ENCODE measurements at regions not wholly inside any gene's neighbourhood (a gene's known extent, or its start where the extent isn't known, plus 50 kb on each side); places are given as distances from the start of the nearest gene placed in this dataset.

- Histone ChIP-seq H3F3A (ENCODE audit: insufficient read depth) (no peaks in the 10 kb centered on the region), H3K9ac (no peak overlapping the region), H3K4me3 (no peak overlapping the region), H3K27me3 (replicated peaks; ENCODE audit: insufficient read depth) (no peaks in the 10 kb centered on the region), H3K79me2 (ENCODE audit: insufficient read depth) (no peaks in the 10 kb centered on the region), H3K36me3 (ENCODE audit: low read depth) (no peaks in the 10 kb centered on the region), H3K4me2 (ENCODE audit: unreplicated experiment) (no peak overlapping the region), H3K9me3 (ENCODE audit: low read depth) (no peaks in the 10 kb centered on the region), H2AFZ (no peak overlapping the region), H3K9me2 (ENCODE audit: insufficient read depth) (no peaks in the 10 kb centered on the region), H3K27ac (no peak overlapping the region), H3K4me1 (ENCODE audit: insufficient read depth) (no peaks in the 10 kb centered on the region), H4K20me1 (ENCODE audit: insufficient read depth) (no peaks in the 10 kb centered on the region)
- DNase-seq = no peak
- WGBS, 2 experiments (ENCODE audit: low coverage in 1 of 2, low lambda C conversion rate in 2 of 2, missing lambda C conversion rate in 2 of 2) = 23 to 31% methylated on average over 6 of the region's 6 CpGs
- no peak for TF ChIP-seq EZH2 (IDR thresholded peaks at IDR 0.05; ENCODE audit: insufficient read depth, poor library complexity, severe bottlenecking)
- no peak for TF ChIP-seq EZH2phosphoT487 (IDR thresholded peaks at IDR 0.05; ENCODE audit: insufficient read depth, low read depth)
- in situ Hi-C loops (cut with MboI) = no loop called here
Measured at GRCh38 chr5:3032513-3032912, 281.0 kb upstream of the IRX2 start.

GRCh38 chr5:3031733-3032378 is 280.4 kb upstream of the IRX2 start:
- Histone ChIP-seq H3K9me2 (ENCODE audit: insufficient read depth) (no peaks in the 10 kb centered on the region), H3K27me3 (replicated peaks; ENCODE audit: insufficient read depth) (no peaks in the 10 kb centered on the region), H3K9me3 (ENCODE audit: low read depth) (no peaks in the 10 kb centered on the region), H3K4me1 (ENCODE audit: insufficient read depth) (no peaks in the 10 kb centered on the region), H3K4me2 (ENCODE audit: unreplicated experiment) (no peak overlapping the region), H2AFZ (no peak overlapping the region), H3K79me2 (ENCODE audit: insufficient read depth) (no peaks in the 10 kb centered on the region), H3K4me3 (no peak overlapping the region), H3K36me3 (ENCODE audit: low read depth) (no peaks in the 10 kb centered on the region), H3K27ac (no peak overlapping the region), H3K9ac (no peak overlapping the region), H4K20me1 (ENCODE audit: insufficient read depth) (no peaks in the 10 kb centered on the region), H3F3A (ENCODE audit: insufficient read depth) (no peaks in the 10 kb centered on the region)
- 67% methylated on average over 16 of the region's 16 CpGs for whole genome bisulfite sequencing, 2 experiments (ENCODE audit: low coverage in 1 of 2, low lambda C conversion rate in 2 of 2, missing lambda C conversion rate in 2 of 2)
- in situ Hi-C loops (cut with MboI) = no loop called here
- TF ChIP-seq EZH2phosphoT487 (IDR thresholded peaks at IDR 0.05; ENCODE audit: insufficient read depth, low read depth) (no peak), EZH2 (IDR thresholded peaks at IDR 0.05; ENCODE audit: insufficient read depth, poor library complexity, severe bottlenecking) (no peak)
- DNase-seq = no peak

- no peaks in the 10 kb centered on the region for H3K4me1 ChIP-seq (ENCODE audit: insufficient read depth)
- H3K9me3 ChIP-seq (ENCODE audit: low read depth) = no peaks in the 10 kb centered on the region
- H3K4me3 ChIP-seq = no peak overlapping the region
- H4K20me1 ChIP-seq (ENCODE audit: insufficient read depth) = no peaks in the 10 kb centered on the region
- H3K9ac ChIP-seq = no peak overlapping the region
- in situ Hi-C loops (cut with MboI) = no loop called here
- H3K4me2 ChIP-seq (ENCODE audit: unreplicated experiment) = no peak overlapping the region
- no peaks in the 10 kb centered on the region for H3K9me2 ChIP-seq (ENCODE audit: insufficient read depth)
- no peaks in the 10 kb centered on the region for H3F3A ChIP-seq (ENCODE audit: insufficient read depth)
- H3K27ac ChIP-seq = no peak overlapping the region
- no peaks in the 10 kb centered on the region for H3K27me3 ChIP-seq (replicated peaks; ENCODE audit: insufficient read depth)
- no peak for DNase-seq
- no peak overlapping the region for H2AFZ ChIP-seq
- 59 to 64% methylated on average over 20 to 21 of the region's 21 CpGs for WGBS, 2 experiments (ENCODE audit: low coverage in 1 of 2, low lambda C conversion rate in 2 of 2, missing lambda C conversion rate in 2 of 2)
- no peaks in the 10 kb centered on the region for H3K36me3 ChIP-seq (ENCODE audit: low read depth)
- H3K79me2 ChIP-seq (ENCODE audit: insufficient read depth) = no peaks in the 10 kb centered on the region
- TF ChIP-seq EZH2phosphoT487 (IDR thresholded peaks at IDR 0.05; ENCODE audit: insufficient read depth, low read depth) (no peak), EZH2 (IDR thresholded peaks at IDR 0.05; ENCODE audit: insufficient read depth, poor library complexity, severe bottlenecking) (no peak)
Measured at GRCh38 chr5:3030511-3031165, 279.2 kb upstream of the IRX2 start.

- Histone ChIP-seq H3K9me3 (ENCODE audit: low read depth) (no peaks in the 10 kb centered on the region), H3F3A (ENCODE audit: insufficient read depth) (no peaks in the 10 kb centered on the region), H3K4me3 (no peak overlapping the region)
Measured at GRCh38 chr5:3029396-3029795, 277.9 kb upstream of the IRX2 start.

More at GRCh38 chr5:3029396-3029795, 277.9 kb upstream of the IRX2 start:
- Histone ChIP-seq H3K79me2 (ENCODE audit: insufficient read depth) (no peaks in the 10 kb centered on the region), H3K9me2 (ENCODE audit: insufficient read depth) (no peaks in the 10 kb centered on the region), H4K20me1 (ENCODE audit: insufficient read depth) (no peaks in the 10 kb centered on the region), H3K27me3 (replicated peaks; ENCODE audit: insufficient read depth) (no peaks in the 10 kb centered on the region), H2AFZ (no peak overlapping the region), H3K27ac (no peak overlapping the region), H3K4me1 (ENCODE audit: insufficient read depth) (no peaks in the 10 kb centered on the region), H3K9ac (no peak overlapping the region), H3K4me2 (ENCODE audit: unreplicated experiment) (no peak overlapping the region), H3K36me3 (ENCODE audit: low read depth) (no peaks in the 10 kb centered on the region)
- no peak for DNase-seq
- in situ Hi-C loops (cut with MboI) = no loop called here
- 38 to 42% methylated on average over 9 of the region's 9 CpGs for WGBS, 2 experiments (ENCODE audit: low coverage in 1 of 2, low lambda C conversion rate in 2 of 2, missing lambda C conversion rate in 2 of 2)
- TF ChIP-seq EZH2 (IDR thresholded peaks at IDR 0.05; ENCODE audit: insufficient read depth, poor library complexity, severe bottlenecking) (no peak), EZH2phosphoT487 (IDR thresholded peaks at IDR 0.05; ENCODE audit: insufficient read depth, low read depth) (no peak)

Data from GM23248 (cell line).